HEK293 (cell line): ENCODE measurements at regions not wholly inside any gene's neighbourhood (a gene's known extent, or its start where the extent isn't known, plus 50 kb on each side); places are given as distances from the start of the nearest gene placed in this dataset.

Experiments
- MZF1 ChIP-seq: fragments of 450-650 bp; formaldehyde crosslinking; IDR thresholded peaks from 2 replicates; pipeline ENCODE4 v1.5.1; 2017; ENCODE audit warnings: missing biosample characterization, missing genetic modification characterization, borderline replicate concordance
- ZNF133 ChIP-seq: fragments of 450-650 bp; formaldehyde crosslinking; IDR thresholded peaks from 2 replicates; pipeline ENCODE4 v1.5.1; 2016; ENCODE audit warnings: missing biosample characterization, missing genetic modification characterization
- ZNF274 ChIP-seq, 2 experiments: fragments of 200-500 bp in 1 of 2; fragments of 450-650 bp in 1 of 2; sonication (Bioruptor generic) in 1 of 2; formaldehyde crosslinking in 1 of 2; IDR thresholded peaks; 2 replicates each; pipeline versions ENCODE4 v1.5.1 to v1.6.1; 2014 to 2016; ENCODE audit warnings: borderline replicate concordance in 1 of 2, inconsistent platforms in 1 of 2, low read length in 1 of 2, missing biosample characterization in 1 of 2, missing genetic modification characterization in 1 of 2
- ZNF558 ChIP-seq: fragments of 450-650 bp; formaldehyde crosslinking; IDR thresholded peaks from 2 replicates; pipeline ENCODE4 v1.5.1; 2016; ENCODE audit warnings: missing biosample characterization, missing genetic modification characterization
- ZNF776 ChIP-seq: fragments of 450-650 bp; formaldehyde crosslinking; IDR thresholded peaks from 2 replicates; pipeline ENCODE4 v1.5.0; 2017; ENCODE audit warnings: missing biosample characterization, missing genetic modification characterization, borderline replicate concordance
- ZNF843 ChIP-seq: fragments of 450-650 bp; formaldehyde crosslinking; IDR thresholded peaks from 2 replicates; pipeline ENCODE4 v1.5.1; 2016; ENCODE audit warnings: missing biosample characterization, missing genetic modification characterization
- TF ChIP-seq, protein P1 (sequence below): fragments of 450-650 bp; formaldehyde crosslinking; IDR thresholded peaks from 2 replicates; pipeline ENCODE4 v1.5.1; 2016; ENCODE audit warnings: missing biosample characterization, missing genetic modification characterization
- TF ChIP-seq, protein P2 (sequence below): sonication (generic); formaldehyde crosslinking; IDR thresholded peaks from 2 replicates; pipeline ENCODE4 v1.8.1; 2022; ENCODE audit warnings: mild to moderate bottlenecking, moderate library complexity, missing genetic modification reagents

DNA sequence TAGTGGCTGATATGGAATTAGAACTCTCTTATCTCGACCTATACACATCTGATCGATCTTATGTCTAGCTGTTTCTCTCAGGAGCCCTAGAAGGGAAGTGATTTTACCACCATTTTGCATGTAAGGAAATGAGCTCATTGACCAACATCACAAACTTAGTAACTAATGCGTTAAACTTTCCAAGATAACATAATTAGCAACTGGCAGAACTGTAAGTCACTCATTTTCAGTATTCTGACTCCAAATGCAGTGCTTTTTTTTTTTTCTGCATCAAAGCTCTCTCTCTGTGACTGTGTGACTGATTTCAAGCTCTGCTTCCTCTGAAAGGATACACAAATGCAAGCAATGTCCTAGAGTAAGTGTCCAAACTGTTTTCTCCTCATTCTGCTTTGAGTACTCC lies 68.1 kb upstream of the FBXL7 start:
- TF ChIP-seq MZF1 (tag by site-specific recombination) = no peak
- TF ChIP-seq ZNF133 (tag by site-specific recombination) = no peak
- TF ChIP-seq ZNF843 = no peak
- TF ChIP-seq, protein P1, sequence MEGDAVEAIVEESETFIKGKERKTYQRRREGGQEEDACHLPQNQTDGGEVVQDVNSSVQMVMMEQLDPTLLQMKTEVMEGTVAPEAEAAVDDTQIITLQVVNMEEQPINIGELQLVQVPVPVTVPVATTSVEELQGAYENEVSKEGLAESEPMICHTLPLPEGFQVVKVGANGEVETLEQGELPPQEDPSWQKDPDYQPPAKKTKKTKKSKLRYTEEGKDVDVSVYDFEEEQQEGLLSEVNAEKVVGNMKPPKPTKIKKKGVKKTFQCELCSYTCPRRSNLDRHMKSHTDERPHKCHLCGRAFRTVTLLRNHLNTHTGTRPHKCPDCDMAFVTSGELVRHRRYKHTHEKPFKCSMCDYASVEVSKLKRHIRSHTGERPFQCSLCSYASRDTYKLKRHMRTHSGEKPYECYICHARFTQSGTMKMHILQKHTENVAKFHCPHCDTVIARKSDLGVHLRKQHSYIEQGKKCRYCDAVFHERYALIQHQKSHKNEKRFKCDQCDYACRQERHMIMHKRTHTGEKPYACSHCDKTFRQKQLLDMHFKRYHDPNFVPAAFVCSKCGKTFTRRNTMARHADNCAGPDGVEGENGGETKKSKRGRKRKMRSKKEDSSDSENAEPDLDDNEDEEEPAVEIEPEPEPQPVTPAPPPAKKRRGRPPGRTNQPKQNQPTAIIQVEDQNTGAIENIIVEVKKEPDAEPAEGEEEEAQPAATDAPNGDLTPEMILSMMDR (tag by site-specific recombination) = no peak
- TF ChIP-seq, protein P2, sequence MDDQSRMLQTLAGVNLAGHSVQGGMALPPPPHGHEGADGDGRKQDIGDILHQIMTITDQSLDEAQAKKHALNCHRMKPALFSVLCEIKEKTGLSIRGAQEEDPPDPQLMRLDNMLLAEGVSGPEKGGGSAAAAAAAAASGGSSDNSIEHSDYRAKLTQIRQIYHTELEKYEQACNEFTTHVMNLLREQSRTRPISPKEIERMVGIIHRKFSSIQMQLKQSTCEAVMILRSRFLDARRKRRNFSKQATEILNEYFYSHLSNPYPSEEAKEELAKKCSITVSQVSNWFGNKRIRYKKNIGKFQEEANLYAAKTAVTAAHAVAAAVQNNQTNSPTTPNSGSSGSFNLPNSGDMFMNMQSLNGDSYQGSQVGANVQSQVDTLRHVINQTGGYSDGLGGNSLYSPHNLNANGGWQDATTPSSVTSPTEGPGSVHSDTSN = no peak
- no peak for TF ChIP-seq ZNF274 (IDR thresholded peaks at IDR 0.05; ENCODE audit: low read length)
- TF ChIP-seq ZNF274 (tag by site-specific recombination; IDR thresholded peaks at IDR 0.05; ENCODE audit: borderline replicate concordance) = no peak
- no peak for TF ChIP-seq ZNF558 (tag by site-specific recombination)
- no peak for TF ChIP-seq ZNF776 (tag by site-specific recombination)
